ENCODE measurements at regions not wholly inside any gene's neighbourhood (a gene's known extent, or its start where the extent isn't known, plus 50 kb on each side); places are given as distances from the start of the nearest gene placed in this dataset.

GRCh38 chr2:204180649-204181048 is 244.1 kb downstream of the ICOS start:
- H3K79me2 ChIP-seq (ENCODE audit: control insufficient read depth, insufficient read depth, low read length), result no peaks in the 10 kb centered on the region
- H3K9me1 ChIP-seq (ENCODE audit: control insufficient read depth, extremely low read depth, insufficient read depth, low read length), result no peaks in the 10 kb centered on the region
- H3K9me3 ChIP-seq (ENCODE audit: control insufficient read depth, low read depth, low read length), result no peaks in the 10 kb centered on the region
- no peak for DNase-seq (ENCODE audit: low read depth, low spot score)
- no peak overlapping the region for H3K9ac ChIP-seq (ENCODE audit: control insufficient read depth, extremely low read depth, insufficient read depth, low read length)
- H3K27me3 ChIP-seq (ENCODE audit: control insufficient read depth, extremely low read depth, insufficient read depth, low read length), result no peaks in the 10 kb centered on the region
- no peaks in the 10 kb centered on the region for H3K36me3 ChIP-seq (ENCODE audit: control insufficient read depth in 2 of 2, extremely low read depth in 1 of 2, insufficient read depth in 2 of 2, low read length in 2 of 2)
- no peak overlapping the region for H3K4me2 ChIP-seq (ENCODE audit: control insufficient read depth, extremely low read depth, insufficient read depth, low read depth, low read length)
- H3K27ac ChIP-seq (ENCODE audit: control insufficient read depth, insufficient read depth, low read length), result no peak overlapping the region
- TF ChIP-seq EZH2 (IDR thresholded peaks at IDR 0.05; ENCODE audit: low read length) (no peak), CTCF (optimal IDR thresholded peaks at IDR 0.05 in 1 of 3, IDR thresholded peaks at IDR 0.05 in 1 of 3, conservative IDR thresholded peaks at IDR 0.05 in 1 of 3; ENCODE audit: extremely low read depth in 1 of 3, insufficient read depth in 2 of 3, low read length in 3 of 3) (no peak)
- H3K4me1 ChIP-seq (ENCODE audit: control insufficient read depth, extremely low read depth, insufficient read depth, low read length), result no peaks in the 10 kb centered on the region
- no peak overlapping the region for H2AFZ ChIP-seq (ENCODE audit: control insufficient read depth, low read length)
- dilution Hi-C loops (cut with MboI; ENCODE audit: extremely low pct_ligation_motif_present, low sequenced_read_pairs), result no loop called here
- H4K20me1 ChIP-seq (ENCODE audit: control insufficient read depth, extremely low read depth, insufficient read depth, low read length), result no peaks in the 10 kb centered on the region
- FAIRE-seq, result no peak
- H3K4me3 ChIP-seq (ENCODE audit: control insufficient read depth in 2 of 3, extremely low read depth in 1 of 3, insufficient read depth in 2 of 3, low read depth in 1 of 3, low read length in 3 of 3), result no peak overlapping the region

GRCh38 chr2:204183608-204184007 is 247.0 kb downstream of the ICOS start:
- dilution Hi-C loops (cut with MboI; ENCODE audit: extremely low pct_ligation_motif_present, low sequenced_read_pairs), result no loop called here
- Histone ChIP-seq H3K27me3 (ENCODE audit: control insufficient read depth, extremely low read depth, insufficient read depth, low read length) (no peaks in the 10 kb centered on the region), H3K27ac (ENCODE audit: control insufficient read depth, insufficient read depth, low read length) (no peak overlapping the region), H3K4me3 (ENCODE audit: control insufficient read depth in 2 of 3, extremely low read depth in 1 of 3, insufficient read depth in 2 of 3, low read depth in 1 of 3, low read length in 3 of 3) (no peak overlapping the region), H3K36me3 (ENCODE audit: control insufficient read depth in 2 of 2, extremely low read depth in 1 of 2, insufficient read depth in 2 of 2, low read length in 2 of 2) (no peaks in the 10 kb centered on the region), H3K79me2 (ENCODE audit: control insufficient read depth, insufficient read depth, low read length) (no peaks in the 10 kb centered on the region), H3K4me1 (ENCODE audit: control insufficient read depth, extremely low read depth, insufficient read depth, low read length) (no peaks in the 10 kb centered on the region), H3K9me3 (ENCODE audit: control insufficient read depth, low read depth, low read length) (no peaks in the 10 kb centered on the region), H4K20me1 (ENCODE audit: control insufficient read depth, extremely low read depth, insufficient read depth, low read length) (no peaks in the 10 kb centered on the region), H3K9me1 (ENCODE audit: control insufficient read depth, extremely low read depth, insufficient read depth, low read length) (no peaks in the 10 kb centered on the region), H3K4me2 (ENCODE audit: control insufficient read depth, extremely low read depth, insufficient read depth, low read depth, low read length) (no peak overlapping the region), H2AFZ (ENCODE audit: control insufficient read depth, low read length) (no peak overlapping the region), H3K9ac (ENCODE audit: control insufficient read depth, extremely low read depth, insufficient read depth, low read length) (no peak overlapping the region)
- no peak for DNase-seq (ENCODE audit: low read depth, low spot score)
- TF ChIP-seq EZH2 (IDR thresholded peaks at IDR 0.05; ENCODE audit: low read length), result no peak
- TF ChIP-seq CTCF (optimal IDR thresholded peaks at IDR 0.05 in 1 of 3, IDR thresholded peaks at IDR 0.05 in 1 of 3, conservative IDR thresholded peaks at IDR 0.05 in 1 of 3; ENCODE audit: extremely low read depth in 1 of 3, insufficient read depth in 2 of 3, low read length in 3 of 3), result no peak
- no peak for FAIRE-seq

All from keratinocyte (primary cell).